HT-29 (cell line): ENCODE measurements at regions not wholly inside any gene's neighbourhood (a gene's known extent, or its start where the extent isn't known, plus 50 kb on each side); places are given as distances from the start of the nearest gene placed in this dataset.
"Not testable (repeated sequence)": the region's sequence is repeated elsewhere in the genome, so short reads cannot be mapped to it uniquely, and the experiment has no call there.

Experiments used
- DNase-seq: peaks from one replicate; pipeline ENCODE4 v3.0.0-alpha.2; 2015; ENCODE audit warnings: low spot score

GRCh38 chr6:132054525-132054924 is 103.4 kb upstream of the CCN2 start:
- DNase-seq = no peak

DNA sequence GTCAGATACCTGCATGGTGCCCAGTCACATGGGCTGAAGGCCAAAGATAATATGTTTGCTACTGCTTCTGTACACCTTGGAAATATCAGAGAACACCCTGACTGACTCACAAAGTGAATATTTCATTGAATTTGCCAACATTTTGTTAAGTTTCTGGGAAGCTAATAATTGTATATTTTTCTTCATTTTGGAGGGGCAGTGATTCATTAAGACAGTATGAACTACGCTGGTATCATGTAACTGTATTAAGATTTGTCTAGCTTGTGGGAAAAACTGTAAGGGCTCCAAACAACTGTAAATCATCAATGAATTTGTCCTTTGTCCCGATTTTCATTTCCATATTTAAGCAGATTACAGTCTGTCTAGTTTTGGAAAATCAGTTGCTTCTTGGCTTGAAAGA is 102.3 kb upstream of the CCN2 start:
- no peak for DNase-seq

GRCh38 chr6:132052096-132052495 is 100.9 kb upstream of the CCN2 start:
- DNase-seq = no peak

DNA sequence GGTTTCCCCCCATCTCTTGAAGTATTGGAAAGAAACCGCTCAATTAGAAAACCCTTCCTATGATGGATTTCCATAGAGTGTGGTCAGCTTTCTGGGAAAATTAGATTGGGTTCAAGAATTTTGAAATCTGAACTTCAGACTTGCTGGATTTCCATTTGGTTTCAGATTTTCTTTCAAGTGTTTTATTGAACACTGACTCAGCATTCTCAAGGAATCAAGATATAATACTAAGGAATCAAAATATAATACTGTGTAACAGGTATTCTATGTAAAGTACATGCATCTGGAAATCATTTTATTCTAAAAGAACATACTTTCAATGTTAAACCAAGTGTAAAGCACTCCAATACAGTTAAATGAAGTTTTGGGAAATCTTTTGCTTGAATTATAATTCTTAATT is 94.7 kb upstream of the CCN2 start:
- no peak for DNase-seq

DNA sequence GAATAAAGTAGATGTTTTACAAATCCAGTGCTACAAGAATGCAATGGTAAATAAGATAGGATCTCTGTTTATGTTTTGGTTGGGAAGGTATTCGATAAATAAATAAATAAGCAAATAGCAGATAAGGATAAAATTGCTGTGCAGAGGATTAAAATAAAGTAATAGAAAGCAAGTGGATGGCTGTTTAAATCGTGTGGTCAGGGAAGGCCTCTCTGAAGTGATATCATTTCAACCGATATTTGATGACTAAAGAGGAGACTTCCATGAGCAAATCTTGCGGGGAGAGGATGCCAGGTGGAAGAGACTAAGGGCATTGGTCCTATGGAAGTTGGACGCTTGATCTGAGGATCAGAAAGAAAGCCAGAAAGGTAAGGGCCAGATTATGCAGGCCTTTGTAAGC is 92.0 kb upstream of the CCN2 start:
- no peak for DNase-seq

DNA sequence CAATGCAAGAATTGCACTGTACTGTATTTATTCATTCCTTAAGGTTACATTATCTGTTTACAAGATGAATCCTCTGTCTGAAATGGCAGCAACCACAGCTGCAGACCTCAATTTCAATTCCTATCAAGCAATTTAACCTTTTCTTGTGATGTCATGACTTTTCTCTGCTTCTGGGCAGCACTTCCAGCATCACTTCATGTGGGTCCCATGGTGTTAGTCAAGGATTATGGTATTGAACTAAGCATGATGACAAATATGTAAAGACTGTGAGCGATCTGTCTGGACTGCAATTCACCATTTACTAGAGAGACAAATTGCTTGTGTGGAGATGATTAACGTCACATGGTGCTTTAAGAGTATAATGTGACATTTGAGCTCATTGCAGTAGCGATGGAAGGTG is 90.5 kb upstream of the CCN2 start:
- DNase-seq = no peak

GRCh38 chr6:132028029-132028428 is 76.9 kb upstream of the CCN2 start:
- no peak for DNase-seq

GRCh38 chr6:132025468-132025867 is 74.3 kb upstream of the CCN2 start:
- no peak for DNase-seq

DNA sequence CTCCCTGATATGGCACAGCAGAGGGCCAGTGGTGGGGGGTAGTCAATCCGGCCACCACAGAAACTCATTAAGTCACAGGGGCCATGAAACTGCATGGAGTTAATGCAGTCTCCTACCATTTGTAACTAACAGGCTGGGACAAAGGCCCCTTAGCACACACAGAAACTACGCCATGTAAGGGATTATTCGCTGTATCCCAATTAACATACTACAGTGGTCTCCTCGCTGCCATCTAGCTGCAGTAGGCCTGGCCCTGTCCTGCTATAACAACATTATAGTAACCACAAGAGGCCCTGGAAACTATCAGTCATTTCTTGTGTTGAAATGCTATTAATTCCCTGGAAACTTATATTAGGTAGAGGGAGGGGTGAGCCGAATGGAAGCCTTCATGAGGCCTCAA is 72.3 kb upstream of the CCN2 start:
- peak; percentile 12 for DNase-seq

- peak; percentile 15 for DNase-seq
These were observed 70.6 kb upstream of the CCN2 start for GRCh38 chr6:132021552-132022375.

DNA sequence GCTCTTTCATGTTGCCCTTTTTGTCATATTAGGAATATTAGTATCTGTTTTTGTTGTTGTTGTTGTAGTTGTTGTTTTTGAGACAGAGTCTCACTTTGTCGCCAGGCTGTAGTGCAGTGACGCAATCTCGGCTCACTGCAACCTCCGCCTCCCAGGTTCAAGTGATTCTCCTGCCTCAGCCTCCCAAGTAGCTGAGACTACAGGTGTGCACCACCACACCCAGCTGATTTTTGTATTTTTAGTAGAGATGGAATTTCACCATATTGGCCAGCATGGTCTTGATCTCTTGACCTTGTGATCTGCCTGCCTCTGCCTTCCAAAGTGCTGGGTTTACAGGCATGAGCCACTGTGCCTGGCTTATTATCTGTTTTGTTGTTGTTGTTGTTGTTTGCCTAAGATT is 69.7 kb upstream of the CCN2 start:
- not testable (repeated sequence) for DNase-seq

GRCh38 chr6:132020138-132020581 is 69.0 kb upstream of the CCN2 start:
- no peak for DNase-seq

DNA sequence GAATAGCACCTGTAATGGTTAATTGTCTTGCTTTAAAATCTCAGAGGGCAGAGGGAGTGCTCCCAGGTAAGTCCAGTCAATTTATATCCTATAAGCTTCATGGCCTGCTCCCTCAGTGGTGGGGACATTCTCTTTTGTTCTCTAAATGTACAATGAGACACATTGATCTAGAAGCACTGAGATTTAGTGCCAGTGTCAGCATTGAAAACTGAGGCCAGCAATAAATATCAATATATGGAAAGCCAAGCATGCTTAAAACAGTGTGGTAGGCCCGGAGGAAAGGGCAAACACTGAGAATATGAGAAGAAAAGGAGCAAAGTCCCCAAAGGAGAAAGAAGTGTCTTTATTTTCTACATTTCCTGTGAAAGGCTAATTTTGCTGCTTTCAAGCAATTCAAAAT is 68.4 kb upstream of the CCN2 start:
- no peak for DNase-seq

GRCh38 chr6:132017942-132018341 is 66.8 kb upstream of the CCN2 start:
- DNase-seq = no peak

- DNase-seq = no peak
These were observed 65.2 kb upstream of the CCN2 start for GRCh38 chr6:132016396-132016795.

DNA sequence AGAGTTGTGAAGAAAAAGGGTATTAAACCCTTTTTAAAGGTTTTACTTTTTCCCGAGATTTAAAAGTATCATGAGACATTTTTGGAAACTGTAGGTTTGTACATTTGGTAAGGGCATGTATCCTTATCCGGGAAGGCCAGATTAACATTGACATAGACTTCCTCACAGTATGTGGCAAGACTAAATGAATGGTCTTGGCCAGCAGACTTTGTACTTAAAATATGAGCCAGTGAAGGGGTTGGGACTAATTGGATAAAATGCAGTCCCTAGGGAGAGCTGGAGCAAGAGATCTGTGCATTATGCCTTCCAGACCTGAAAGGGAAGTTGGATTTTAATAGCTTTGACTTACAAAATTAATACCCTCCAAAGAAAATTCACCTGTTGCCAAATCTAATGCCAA is 60.4 kb upstream of the CCN2 start:
- DNase-seq = no peak

GRCh38 chr6:132009175-132009574 is 58.0 kb upstream of the CCN2 start:
- no peak for DNase-seq

DNA sequence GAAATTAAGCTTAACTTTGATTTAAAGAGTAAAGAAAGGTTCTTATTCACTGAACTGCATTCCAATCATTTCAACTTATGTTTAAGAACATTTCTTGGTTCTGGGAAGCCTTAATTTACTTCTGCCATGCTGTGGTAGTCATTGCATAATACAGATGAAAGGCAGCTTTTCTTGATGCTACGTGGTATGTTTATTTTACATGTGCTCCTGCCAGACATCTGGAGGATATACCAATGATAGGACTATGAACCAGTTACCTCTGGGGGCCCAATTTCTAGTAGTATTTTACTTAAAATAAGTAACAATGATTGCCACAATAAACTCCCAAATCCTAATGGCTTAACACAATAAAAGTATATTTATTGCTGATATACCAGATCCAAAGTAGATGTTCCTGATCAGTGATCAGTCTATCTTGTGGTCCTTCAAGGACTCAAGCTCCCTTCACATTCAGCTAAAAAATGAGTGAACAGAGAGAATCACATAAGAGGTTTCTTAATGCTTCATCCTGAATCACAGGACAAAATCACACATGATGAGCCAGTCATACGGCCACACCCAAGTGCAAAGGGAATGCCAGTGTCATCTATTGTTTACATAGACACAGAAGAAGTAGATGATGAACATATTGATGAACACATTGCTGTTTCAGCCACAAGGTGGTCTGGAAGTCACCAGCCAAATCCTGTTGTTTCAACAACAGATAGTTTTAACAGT is 56.5 kb upstream of the CCN2 start:
- no peak for DNase-seq

DNA sequence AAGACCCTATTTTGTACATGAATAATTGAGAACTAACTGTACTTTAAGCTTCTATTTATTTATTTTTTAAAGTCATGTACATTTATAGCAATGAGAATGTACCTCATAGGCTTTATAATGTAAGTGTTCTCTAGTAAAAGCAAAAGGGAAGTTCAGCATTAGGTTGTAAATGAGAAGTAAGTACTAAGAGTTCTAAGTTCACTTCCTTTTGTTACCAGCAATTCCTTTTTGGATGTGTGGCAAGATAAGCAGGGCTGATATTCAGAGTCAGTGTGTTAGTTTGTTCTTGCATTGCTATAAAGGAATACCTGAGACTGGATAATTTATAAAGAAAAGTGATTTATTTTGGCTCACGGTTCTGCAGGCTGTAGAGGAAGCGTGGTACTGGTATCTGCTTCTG is 54.0 kb upstream of the CCN2 start:
- DNase-seq = no peak

DNA sequence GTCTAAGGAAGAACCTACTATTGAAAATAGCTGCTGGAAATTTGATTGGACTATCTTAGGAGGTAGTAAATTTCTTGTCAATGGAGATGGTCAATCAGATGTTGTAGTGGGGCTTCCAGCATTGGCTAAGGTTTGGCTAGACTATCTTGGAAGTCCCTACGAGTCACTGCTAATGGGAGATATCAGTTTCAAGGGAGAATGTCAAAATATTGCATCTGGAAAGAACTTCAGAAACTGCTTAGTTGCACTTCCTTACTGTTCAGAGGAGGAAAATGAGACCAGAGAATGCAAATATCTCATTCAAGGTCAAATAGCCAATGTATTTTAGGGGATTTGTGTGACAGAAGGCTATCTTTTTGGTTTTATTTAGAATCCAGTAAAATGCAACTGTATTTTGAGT is 53.5 kb upstream of the CCN2 start:
- no peak for DNase-seq

DNA sequence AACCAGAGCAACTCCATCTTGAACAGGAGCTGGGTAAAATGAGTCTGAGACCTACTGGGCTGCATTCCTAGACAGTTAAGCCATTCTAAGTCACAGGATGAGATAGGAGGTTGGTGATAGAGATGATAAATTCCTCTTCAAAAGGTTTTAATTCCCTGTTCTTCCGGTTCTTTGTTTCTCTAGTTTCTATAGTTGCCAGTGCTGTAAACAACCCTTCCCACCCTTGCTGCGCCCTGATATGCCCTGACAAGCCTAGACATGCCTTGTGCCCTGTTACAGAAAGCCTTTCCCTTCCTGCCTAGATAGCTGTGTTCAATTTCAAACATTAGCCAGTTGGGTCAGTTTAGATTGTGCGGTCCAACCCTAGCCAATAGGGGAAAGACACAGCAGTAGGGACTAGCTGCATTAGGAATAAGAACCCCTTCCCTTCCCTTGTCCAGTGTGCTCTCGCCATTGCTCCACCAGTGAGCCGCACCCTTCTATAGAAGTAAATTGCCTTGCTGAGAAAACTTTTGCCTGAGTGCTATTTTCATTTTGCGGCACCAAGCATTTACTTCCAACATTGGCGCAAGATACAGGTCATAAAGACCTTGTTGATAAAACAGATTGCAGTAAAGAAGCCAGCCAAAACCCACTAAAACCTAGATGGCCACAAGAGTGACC is 52.5 kb upstream of the CCN2 start:
- DNase-seq = no peak
